MM.1S (cell line): ENCODE measurements at regions not wholly inside any gene's neighbourhood (a gene's known extent, or its start where the extent isn't known, plus 50 kb on each side); places are given as distances from the start of the nearest gene placed in this dataset.

Experiments
- CTCF ChIP-seq: fragments of 300-600 bp; sonication (generic); IDR thresholded peaks from 2 replicates; pipeline ENCODE4 v1.5.1; 2016; ENCODE audit warnings: antibody characterized with exemption, low read length, mixed read lengths
- EZH2 ChIP-seq: fragments of 300-600 bp; sonication (generic); optimal IDR thresholded peaks from 2 replicates; pipeline ENCODE3; 2017; ENCODE audit warnings: low read depth, mild to moderate bottlenecking, antibody characterized with exemption, low read length, mixed read lengths

DNA sequence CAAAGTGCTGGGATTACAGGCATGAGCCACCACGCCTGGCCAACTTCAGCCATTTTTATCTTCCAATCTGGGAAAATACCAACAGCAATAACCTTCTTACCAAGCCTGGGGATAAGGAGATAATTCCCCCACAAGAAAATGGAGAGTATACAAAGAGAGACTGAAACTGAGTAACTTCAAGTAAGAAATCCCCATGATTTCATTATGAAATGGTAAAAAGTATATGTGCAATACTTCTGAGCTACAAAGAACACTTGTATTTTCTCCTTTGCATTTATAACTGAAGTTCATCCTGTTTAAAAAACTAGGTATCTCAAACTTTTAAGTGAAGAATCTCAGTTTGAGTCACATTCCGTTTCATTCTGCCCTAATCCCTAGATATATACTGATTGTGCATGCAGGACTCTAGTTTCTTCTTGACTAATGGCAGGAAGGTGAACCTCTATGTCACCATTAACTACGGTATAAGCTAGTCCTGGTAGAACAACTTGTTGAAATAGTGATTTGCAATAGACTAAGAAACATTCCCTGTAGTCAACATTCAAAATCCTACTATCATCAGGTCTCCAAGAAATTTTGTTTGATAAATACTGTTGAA, 2071.4 kb downstream of the MAT2B start:
- TF ChIP-seq CTCF (no peak), EZH2 (no peak)
